Stimulated activated CD4-positive, alpha-beta T cell treated with anti-CD3 and anti-CD28 coated beads, Interleukin-2, amount 100 ng/mL, for 48 hours (primary cell): ENCODE measurements at regions not wholly inside any gene's neighbourhood (a gene's known extent, or its start where the extent isn't known, plus 50 kb on each side); places are given as distances from the start of the nearest gene placed in this dataset.
"Not testable (repeated sequence)": the region's sequence is repeated elsewhere in the genome, so short reads cannot be mapped to it uniquely, and the experiment has no call there.

Experiments
- DNase-seq, 2 donors: peaks; one replicate each; pipeline ENCODE4 v3.0.0-alpha.2; 2020

- no peak for DNase-seq
Measured at GRCh38 chr5:67674159-67674655, 477.6 kb upstream of the CD180 start.

DNA sequence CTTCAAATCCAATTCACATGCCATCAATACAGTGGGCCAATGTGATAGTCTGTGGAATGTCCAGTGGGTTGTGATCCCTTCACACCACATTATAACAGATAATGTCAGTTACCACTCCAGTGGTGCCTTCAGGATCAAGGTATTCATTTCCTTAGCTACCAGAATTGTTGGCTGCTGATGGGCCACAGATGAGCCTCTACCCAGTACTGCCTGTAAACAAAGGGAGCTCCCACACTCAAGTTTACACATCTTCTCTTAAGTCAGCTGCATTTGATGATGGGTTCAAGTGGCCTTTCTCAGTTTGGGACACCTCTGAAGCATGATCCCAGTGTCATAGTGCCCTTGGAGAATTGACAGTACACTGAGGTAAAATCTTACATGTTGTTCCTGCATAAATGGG, 477.0 kb upstream of the CD180 start:
- DNase-seq, result no peak

DNA sequence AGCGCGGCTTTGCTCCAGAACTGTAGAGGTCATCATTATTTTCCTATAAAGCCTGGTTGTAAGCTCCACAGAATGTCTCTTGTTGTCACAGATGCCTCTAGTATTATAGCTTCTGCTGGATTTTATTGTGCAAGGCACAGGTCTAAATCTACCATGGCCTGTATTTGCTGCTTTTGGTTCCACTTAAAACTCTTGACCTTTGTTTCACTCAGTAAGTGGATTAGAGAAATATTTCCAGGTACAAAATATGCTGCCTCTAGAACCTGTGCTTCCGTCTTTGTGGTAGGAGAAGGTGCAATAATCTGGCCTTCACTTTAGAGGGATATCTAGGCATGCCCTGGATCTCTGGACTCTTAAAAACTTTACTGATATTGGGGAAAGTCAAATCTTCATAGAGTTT, 476.6 kb upstream of the CD180 start:
- no peak for DNase-seq

DNA sequence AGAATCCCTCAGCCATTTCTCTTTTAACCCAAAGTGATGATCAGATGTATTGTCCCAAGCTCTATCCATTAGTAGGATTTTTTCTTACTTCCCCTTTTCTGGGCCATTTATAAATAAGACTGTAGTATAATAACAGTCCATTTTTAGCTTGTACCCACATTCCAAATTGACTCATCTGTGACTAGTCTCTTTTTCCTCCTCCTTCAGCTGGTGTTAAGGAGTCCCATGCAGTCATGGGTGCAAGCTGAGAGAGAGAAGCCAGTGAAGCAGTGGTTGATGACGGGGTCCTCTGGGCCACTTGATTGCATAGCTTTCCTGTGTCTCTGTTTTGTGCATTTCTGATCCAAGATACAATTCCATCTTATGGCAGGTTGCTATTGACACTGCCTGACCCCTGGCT, 476.0 kb upstream of the CD180 start:
- DNase-seq, result no peak

DNA sequence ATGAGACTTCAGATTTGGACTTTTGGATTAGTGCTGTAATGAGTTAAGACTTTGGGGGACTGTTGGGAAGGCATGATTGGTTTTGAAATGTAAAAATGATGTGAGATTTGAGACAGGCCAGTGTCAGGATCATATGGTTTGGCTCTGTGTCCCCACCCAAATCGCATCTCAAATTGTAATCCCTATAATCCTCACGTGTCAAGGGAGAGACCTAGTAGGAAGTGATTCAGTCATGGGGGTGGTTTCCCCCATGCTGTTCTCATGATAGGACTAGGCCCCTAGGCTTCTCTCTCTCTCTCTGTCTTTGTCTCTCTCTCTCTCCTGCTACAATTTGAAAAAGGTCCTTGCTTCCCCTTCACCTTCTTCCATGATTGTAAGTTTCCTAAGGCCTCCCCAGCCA, 473.3 kb upstream of the CD180 start:
- DNase-seq, result no peak

GRCh38 chr5:67660149-67660548, 463.6 kb upstream of the CD180 start:
- no peak for DNase-seq

DNA sequence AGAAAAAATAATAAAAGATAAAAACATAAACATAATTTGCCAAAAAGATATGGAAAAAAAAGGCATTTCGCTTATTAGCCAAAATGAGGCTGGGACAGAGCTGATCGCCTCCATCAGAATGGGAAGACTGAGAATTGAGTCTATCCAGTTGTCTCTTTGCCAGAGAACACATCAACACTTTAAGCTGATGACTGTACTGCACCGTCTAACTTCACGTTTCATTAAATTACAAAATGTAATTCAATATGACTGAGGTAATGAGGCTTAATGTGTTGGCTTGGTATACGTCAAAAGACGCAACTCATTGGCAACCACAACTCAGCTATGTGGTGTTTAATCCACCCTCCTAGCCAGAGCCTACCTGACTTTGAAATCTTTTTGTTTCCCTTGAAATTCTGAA, 462.7 kb upstream of the CD180 start:
- no peak for DNase-seq

GRCh38 chr5:67657055-67657454, 460.5 kb upstream of the CD180 start:
- no peak for DNase-seq

DNA sequence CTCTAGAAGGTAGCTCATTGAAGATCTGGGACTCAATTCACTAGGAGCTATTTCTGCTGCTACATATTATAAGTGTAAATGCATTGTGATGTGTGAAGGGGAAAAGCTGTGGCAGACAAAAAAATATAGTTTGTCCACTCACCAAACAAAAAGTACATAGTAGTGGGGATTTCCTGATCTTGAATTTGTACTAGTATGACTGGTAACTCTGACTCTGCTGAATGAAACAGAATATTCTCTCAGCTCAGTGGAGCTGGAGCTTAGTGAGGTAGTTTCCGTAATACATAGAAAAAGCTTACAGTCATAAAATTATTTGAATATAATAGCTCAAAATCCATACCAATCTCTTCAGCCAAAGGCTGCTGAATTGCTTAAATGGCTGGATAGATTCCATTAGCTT, 455.6 kb upstream of the CD180 start:
- DNase-seq, result no peak

- no peak for DNase-seq
Measured at GRCh38 chr5:67651180-67651579, 454.6 kb upstream of the CD180 start.

DNA sequence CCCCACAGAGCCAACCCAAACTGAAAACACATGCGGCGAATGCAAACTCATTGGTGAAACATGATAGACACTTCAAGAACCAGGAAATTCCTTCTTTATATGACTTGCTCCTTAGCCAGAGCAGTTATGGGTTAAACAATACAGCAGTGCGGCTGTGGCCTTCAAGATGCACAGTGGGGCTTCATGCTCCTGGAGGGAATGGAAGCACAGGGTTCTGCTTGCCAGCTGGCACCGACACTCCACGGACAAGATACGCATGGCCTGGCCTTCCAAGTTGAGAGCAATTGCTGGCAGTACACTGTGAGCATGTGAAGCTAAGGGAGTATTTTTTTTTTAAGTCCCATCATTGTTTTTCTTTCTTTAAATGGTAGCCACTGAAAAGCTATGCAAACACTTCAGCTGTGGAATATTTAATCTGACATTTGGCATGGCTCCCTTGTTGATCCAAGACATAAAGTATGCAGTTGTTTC, 451.6 kb upstream of the CD180 start:
- DNase-seq, result no peak

DNA sequence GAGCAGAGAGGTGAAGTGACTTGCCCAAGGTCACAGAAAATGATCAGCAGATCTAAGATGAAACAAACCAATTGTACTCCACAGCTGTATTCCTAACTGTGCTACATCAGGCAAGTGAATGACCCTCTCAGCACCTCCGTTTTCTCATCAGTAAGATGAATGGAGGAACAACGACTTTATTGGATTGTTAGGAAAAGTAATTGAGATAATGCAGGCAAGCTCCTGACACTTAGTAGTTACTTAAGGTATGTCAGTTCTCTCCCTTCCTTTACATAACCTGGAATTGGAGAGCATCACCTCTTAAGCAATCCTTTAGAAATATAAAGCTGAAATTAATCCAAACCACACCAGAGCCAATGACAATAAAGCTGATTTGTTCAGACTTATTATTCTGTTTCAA, 451.2 kb upstream of the CD180 start:
- DNase-seq, result no peak

DNA sequence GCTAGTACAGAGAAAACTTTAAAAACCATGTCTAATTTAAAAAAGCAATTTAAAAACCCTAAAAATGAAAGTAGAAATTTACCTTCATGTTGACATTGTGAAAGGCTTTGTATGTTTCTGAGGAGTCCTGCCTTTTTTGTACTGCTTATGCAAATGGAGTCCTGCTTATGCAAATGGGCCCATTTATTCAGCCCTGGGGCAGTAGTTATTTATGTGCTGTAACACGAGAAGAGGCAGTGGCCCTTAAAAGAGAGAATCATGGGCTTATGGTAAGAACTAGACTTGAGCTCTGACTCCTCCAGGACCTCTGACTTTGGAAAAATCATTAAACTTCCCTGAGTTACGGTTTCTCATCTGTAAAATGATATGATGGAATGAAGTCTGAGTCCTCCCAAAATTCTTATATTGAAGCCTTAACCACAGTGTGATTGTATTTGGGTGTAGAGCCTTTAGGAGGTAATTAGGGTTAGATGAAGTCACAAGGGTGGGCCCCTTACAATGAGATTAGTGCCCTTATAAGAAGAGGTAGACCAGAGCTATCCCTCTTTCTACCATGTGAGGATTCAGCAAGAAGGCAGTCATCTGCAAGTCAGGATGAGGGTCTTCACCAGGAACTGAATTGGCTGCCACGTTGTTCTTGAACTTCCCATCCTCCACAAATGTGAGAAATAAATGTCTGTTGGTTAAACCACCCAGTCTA, 447.8 kb upstream of the CD180 start:
- DNase-seq, result no peak

DNA sequence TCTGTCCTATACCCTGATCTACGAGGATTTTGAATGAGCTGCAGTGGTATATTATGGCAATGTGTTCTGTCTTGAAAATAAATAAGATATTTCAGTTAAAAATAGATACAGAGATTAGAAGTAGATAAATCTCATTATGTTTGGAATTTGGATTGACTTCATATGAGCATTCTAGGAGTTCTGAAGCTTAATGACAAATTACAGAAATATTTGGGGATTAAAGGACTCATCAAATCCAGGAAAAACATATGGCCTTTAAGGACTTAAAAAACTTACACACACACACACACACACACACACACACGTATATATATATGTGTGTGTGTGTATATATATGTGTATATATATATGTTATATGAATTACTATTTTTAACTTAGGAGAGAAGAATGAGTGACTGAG, 446.9 kb upstream of the CD180 start:
- no peak for DNase-seq

DNA sequence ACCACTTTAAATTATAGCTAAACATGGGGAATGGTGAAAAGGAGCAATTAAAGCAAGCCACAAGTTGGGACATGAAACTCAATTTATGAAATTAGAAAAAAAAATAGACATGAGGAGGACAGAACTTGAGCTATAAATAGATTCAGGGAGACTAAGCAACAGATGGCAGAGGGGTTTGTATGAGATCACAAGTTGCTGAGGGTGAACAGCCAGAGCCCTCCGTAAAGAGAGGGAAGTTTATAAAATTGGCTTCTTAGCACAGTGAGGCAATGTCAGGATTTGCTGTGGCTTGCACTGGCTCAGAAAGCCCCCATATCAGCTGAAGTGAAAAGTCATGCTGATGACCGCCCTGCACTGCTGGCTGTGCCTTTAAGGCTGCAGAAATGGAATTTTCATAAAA, 443.4 kb upstream of the CD180 start:
- no peak for DNase-seq

DNA sequence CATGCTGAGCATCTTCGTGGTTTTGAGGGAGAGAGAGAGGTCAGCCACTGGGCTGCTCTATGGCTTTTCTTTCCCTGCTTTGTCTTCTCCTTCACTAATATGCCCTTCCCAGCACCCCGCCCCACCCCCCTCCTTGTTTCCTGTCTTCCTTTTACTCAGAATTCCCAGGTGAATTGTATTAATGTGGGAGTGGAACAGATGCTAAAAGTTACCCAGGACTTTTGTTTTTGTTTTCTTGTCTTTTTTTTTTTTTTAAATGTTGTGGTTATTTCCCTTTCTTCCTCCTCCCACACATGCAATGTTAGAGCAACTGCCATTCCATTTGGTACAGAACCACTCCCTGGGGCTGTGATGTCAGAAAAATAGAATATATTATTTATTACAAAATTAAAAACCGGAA, 442.7 kb upstream of the CD180 start:
- DNase-seq, result no peak

- DNase-seq, result no peak
Measured at GRCh38 chr5:67636850-67637524, 440.4 kb upstream of the CD180 start.

DNA sequence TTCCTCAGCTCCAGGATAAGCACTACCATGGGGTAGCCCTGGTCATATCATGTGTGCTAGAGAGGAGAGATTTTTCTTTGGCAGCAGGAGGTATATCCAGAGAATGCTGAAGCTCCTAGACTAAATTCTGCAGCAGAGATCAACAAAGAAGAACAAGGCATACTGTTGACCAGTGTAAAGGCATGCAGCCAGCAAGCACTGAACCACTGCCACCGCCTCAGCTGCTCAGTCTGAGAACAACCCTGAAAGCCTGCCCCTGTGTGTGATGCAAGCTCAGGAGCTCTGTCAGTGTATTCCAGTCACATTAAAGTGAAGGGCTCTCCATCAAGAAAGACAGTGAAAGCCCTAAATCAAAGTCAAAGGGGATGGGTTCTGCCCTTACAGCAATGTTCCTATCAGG, 439.5 kb upstream of the CD180 start:
- no peak for DNase-seq

- not testable (repeated sequence) for DNase-seq
Measured at GRCh38 chr5:67627079-67627478, 430.5 kb upstream of the CD180 start.

DNA sequence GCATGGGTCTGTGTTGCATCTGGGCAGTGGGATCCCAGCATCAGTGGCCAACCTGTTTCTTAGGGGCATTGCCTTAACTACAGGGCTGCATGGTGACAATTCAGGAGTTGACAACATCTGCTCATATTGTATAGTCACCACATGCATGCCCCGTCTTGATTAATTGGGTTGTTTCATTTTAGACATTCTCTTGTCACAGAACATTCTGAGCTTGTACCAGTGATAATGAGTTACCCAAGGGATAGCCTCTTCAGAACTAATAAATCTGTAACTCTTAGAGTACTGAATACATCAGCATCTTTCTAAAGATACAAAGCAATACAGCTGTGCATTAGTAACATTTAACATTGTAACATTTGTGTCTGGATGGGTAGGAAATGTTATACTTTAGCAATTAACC, 426.5 kb upstream of the CD180 start:
- DNase-seq, result no peak

GRCh38 chr5:67620424-67621397, 424.1 kb upstream of the CD180 start:
- no peak for DNase-seq

GRCh38 chr5:67619636-67620035, 423.0 kb upstream of the CD180 start:
- no peak for DNase-seq

- DNase-seq, result no peak
Measured at GRCh38 chr5:67619235-67619634, 422.6 kb upstream of the CD180 start.
